Caco-2 (cell line): ENCODE measurements at regions not wholly inside any gene's neighbourhood (a gene's known extent, or its start where the extent isn't known, plus 50 kb on each side); places are given as distances from the start of the nearest gene placed in this dataset.

Experiments
- BruUV-seq: library from RNA; stranded (reverse); fragments of 400-500 nt; replicated peaks from 2 replicates; lab custom pipeline; 2021; lab: Mats Ljungman, UMichigan
- CTCF ChIA-PET: fragments of 300-600 bp; sonication (Branson Sonifier 250); formaldehyde crosslinking; loops from one replicate; lab custom pipeline; 2022; ENCODE audit warnings: antibody characterized with exemption; lab: Charles Lee
- POLR2A ChIA-PET: fragments of 300-600 bp; sonication (Branson Sonifier 250); formaldehyde crosslinking; loops from one replicate; lab custom pipeline; 2022; ENCODE audit warnings: antibody characterized with exemption; lab: Charles Lee
- DNase-seq, 2 experiments: peaks; one replicate each; pipeline versions ENCODE4 v3.0.0 to v3.0.0-alpha.2; 2020 to 2022
- H3K27me3 ChIP-seq: replicated peaks from 2 replicates; pipeline ENCODE4 v1.6.0; 2011; ENCODE audit warnings: low read length; ENCODE audit not compliant: control insufficient read depth, insufficient read depth
- H3K36me3 ChIP-seq: 2 replicates; pipeline ENCODE4 v1.5.1; 2011; ENCODE audit warnings: low read length; ENCODE audit not compliant: control insufficient read depth, insufficient read depth
- H3K4me1 ChIP-seq: fragments of 250-450 bp; sonication (Bioruptor Pico); 2 replicates; pipeline ENCODE4 v1.5.1; 2020; ENCODE audit warnings: mild to moderate bottlenecking
- H3K4me3 ChIP-seq: 2 replicates; pipeline ENCODE4 v1.5.1; 2011; ENCODE audit warnings: low read depth, mild to moderate bottlenecking, control low read depth, low read length
- H3K9me3 ChIP-seq: fragments of 250-450 bp; sonication (Bioruptor Pico); 2 replicates; pipeline ENCODE4 v1.5.1; 2020; ENCODE audit warnings: mild to moderate bottlenecking, moderate library complexity
- H3K27ac Mint-ChIP-seq: one replicate; pipeline ENCODE4 v1.8.0; 2022; ENCODE audit warnings: mixed read lengths; ENCODE audit not compliant: unreplicated experiment
- H3K27me3 Mint-ChIP-seq: one replicate; pipeline ENCODE4 v1.8.0; 2022; ENCODE audit warnings: mixed read lengths; ENCODE audit not compliant: insufficient read depth, unreplicated experiment
- H3K36me3 Mint-ChIP-seq: one replicate; pipeline ENCODE4 v1.8.0; 2022; ENCODE audit warnings: mild to moderate bottlenecking, mixed read lengths; ENCODE audit not compliant: insufficient read depth, unreplicated experiment
- H3K4me1 Mint-ChIP-seq: one replicate; pipeline ENCODE4 v1.8.0; 2022; ENCODE audit warnings: low read depth, mixed read lengths; ENCODE audit not compliant: unreplicated experiment
- H3K4me3 Mint-ChIP-seq: one replicate; pipeline ENCODE4 v1.8.0; 2022; ENCODE audit warnings: mild to moderate bottlenecking, moderate library complexity, mixed read lengths; ENCODE audit not compliant: unreplicated experiment
- H3K9me3 Mint-ChIP-seq: one replicate; pipeline ENCODE4 v1.8.0; 2022; ENCODE audit warnings: mixed read lengths; ENCODE audit not compliant: unreplicated experiment
- intact Hi-C: fragments of 100-400 bp; cut with micrococcal nuclease; formaldehyde crosslinking; loops from one replicate; pipeline ENCODE4 v1.10.0; 2022; ENCODE audit not compliant: unreplicated experiment
- TF ChIP-seq, protein P1 (sequence below), 2 experiments: fragments of 200-600 bp in 1 of 2; IDR thresholded peaks; 1 replicate in 1 of 2; 2 replicates in 1 of 2; pipeline versions ENCODE4 v1.5.1 to v1.8.0; 2011 to 2022; ENCODE audit warnings: antibody characterized with exemption in 1 of 2, control low read depth in 1 of 2, inconsistent platforms in 1 of 2, low read depth in 1 of 2, low read length in 1 of 2, mild to moderate bottlenecking in 1 of 2, moderate library complexity in 1 of 2; ENCODE audit not compliant: insufficient read depth in 1 of 2, severe bottlenecking in 1 of 2, unreplicated experiment in 1 of 2

DNA sequence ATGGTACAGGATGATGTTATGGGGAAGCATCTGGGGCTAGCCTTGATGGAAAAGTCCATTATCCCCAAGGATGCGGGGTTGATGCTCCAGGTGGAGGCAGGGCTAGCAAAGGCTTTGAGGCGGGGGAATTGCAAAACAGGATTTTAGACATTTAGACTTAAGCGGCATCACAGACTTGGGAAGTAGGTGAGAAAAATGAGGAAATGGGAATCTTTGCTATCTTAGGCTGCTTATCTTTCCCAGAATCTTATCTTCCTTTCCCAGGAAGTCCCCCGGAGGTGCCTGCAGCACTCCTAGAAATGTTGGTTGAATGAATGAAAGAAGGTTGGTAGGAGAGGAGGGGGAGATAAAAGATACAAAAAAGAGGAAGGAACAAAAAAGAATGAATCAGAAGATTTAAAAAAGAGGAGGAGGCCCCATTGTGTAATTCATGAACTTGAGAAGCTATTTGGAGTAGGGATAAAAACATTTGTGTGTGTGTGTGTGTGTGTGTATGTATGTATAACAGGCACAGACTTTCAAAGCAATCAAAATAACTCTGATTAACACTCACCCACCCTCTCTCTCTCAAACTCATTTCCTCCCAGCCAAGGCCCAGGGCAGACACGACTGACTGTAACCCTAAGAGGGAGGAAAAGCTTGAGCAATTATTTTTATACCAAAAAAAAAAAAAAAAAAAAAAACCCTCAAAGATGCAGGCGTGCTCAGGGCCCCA, 62.5 kb upstream of the TBX3 start:
- TF ChIP-seq, protein P1, sequence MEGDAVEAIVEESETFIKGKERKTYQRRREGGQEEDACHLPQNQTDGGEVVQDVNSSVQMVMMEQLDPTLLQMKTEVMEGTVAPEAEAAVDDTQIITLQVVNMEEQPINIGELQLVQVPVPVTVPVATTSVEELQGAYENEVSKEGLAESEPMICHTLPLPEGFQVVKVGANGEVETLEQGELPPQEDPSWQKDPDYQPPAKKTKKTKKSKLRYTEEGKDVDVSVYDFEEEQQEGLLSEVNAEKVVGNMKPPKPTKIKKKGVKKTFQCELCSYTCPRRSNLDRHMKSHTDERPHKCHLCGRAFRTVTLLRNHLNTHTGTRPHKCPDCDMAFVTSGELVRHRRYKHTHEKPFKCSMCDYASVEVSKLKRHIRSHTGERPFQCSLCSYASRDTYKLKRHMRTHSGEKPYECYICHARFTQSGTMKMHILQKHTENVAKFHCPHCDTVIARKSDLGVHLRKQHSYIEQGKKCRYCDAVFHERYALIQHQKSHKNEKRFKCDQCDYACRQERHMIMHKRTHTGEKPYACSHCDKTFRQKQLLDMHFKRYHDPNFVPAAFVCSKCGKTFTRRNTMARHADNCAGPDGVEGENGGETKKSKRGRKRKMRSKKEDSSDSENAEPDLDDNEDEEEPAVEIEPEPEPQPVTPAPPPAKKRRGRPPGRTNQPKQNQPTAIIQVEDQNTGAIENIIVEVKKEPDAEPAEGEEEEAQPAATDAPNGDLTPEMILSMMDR (IDR thresholded peaks at IDR 0.05; ENCODE audit: insufficient read depth in 1 of 2, low read depth in 1 of 2, low read length in 1 of 2, severe bottlenecking in 1 of 2, unreplicated experiment in 1 of 2) = no peak
- H3K36me3 Mint-ChIP-seq = no peaks in the 10 kb centered on the region
- H3K27ac Mint-ChIP-seq = no peak overlapping the region
- H3K9me3 Mint-ChIP-seq = no peaks in the 10 kb centered on the region
- H3K4me3 Mint-ChIP-seq = no peak overlapping the region
- Histone ChIP-seq H3K36me3 (no peaks in the 10 kb centered on the region), H3K4me3 (no peak overlapping the region), H3K27me3 (no peaks in the 10 kb centered on the region), H3K4me1 (no peaks in the 10 kb centered on the region), H3K9me3 (no peaks in the 10 kb centered on the region)
- CTCF ChIA-PET = no interaction called here
- intact Hi-C loops = no loop called here
- DNase-seq = no peak
- POLR2A ChIA-PET = no interaction called here
- H3K27me3 Mint-ChIP-seq = no peaks in the 10 kb centered on the region
- peaks cover 7% of the 10 kb centered on the region for H3K4me1 Mint-ChIP-seq
- no TSS peak for BruUV-seq

DNA sequence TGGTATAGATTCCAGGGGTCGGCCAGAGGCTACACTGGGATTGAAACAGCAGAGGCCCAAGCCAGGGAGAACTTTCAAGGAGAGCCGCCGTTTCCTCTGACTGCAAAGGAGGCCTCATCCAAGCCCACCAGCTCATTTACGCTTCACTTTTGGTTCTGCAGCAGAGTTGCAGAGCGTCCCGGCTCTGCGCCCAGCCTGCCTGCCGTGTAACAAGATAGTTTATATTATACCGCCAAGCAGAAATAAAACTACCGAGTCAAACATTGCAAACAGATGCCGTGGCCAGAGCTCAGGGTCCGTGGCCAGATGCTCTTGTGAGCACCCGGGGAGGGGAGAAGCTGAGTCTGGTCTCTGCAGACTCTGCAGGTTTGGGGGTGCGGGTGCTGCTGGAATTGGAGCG, 60.7 kb upstream of the TBX3 start:
- no peak overlapping the region for H3K4me3 Mint-ChIP-seq
- TF ChIP-seq, protein P1 (IDR thresholded peaks at IDR 0.05; ENCODE audit: insufficient read depth in 1 of 2, low read depth in 1 of 2, low read length in 1 of 2, severe bottlenecking in 1 of 2, unreplicated experiment in 1 of 2) = no peak
- H3K27me3 Mint-ChIP-seq = no peaks in the 10 kb centered on the region
- CTCF ChIA-PET = interaction anchor here (0.6 kb wide), 1 partner anchor 42 kb away, joined by 11 read pairs; no protein-coding TSS in a partner anchor
- Histone ChIP-seq H3K4me1 (no peaks in the 10 kb centered on the region), H3K27me3 (no peaks in the 10 kb centered on the region), H3K36me3 (no peaks in the 10 kb centered on the region), H3K9me3 (no peaks in the 10 kb centered on the region), H3K4me3 (no peak overlapping the region)
- POLR2A ChIA-PET = no interaction called here
- no TSS peak for BruUV-seq
- intact Hi-C loops = no loop called here
- no peak overlapping the region for H3K27ac Mint-ChIP-seq
- H3K9me3 Mint-ChIP-seq = no peaks in the 10 kb centered on the region
- no peak for DNase-seq
- peaks cover 7% of the 10 kb centered on the region for H3K4me1 Mint-ChIP-seq
- no peaks in the 10 kb centered on the region for H3K36me3 Mint-ChIP-seq

DNA sequence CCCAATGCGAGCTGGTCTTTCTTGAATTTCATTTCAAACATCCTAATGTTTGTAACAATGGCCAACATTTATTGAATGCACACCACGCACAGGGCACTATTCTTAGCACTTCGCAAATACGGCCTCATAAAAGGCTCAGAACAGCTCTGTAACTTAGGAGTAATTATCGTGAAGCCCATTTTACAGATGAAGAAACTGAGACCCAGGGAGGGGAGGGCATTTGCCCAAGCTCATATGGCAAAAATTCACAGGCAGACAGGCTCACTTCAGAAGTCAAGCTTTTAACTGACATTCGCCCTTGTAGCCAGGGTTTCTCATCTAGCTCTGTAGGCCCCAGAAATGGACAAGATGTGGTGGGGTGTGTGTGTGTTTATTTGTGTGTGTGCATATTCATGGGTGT, 60.3 kb upstream of the TBX3 start:
- no peak overlapping the region for H3K4me3 Mint-ChIP-seq

More for the DNA sequence above, 60.3 kb upstream of the TBX3 start:
- Mint-ChIP-seq H3K27ac (no peak overlapping the region), H3K4me1 (peaks cover 7% of the 10 kb centered on the region), H3K36me3 (no peaks in the 10 kb centered on the region), H3K9me3 (no peaks in the 10 kb centered on the region), H3K27me3 (no peaks in the 10 kb centered on the region)
- POLR2A ChIA-PET = interaction anchor here (0.6 kb wide), 1 partner anchor 830 kb away, joined by 3 read pairs; no protein-coding TSS in a partner anchor
- Histone ChIP-seq H3K9me3 (no peaks in the 10 kb centered on the region), H3K36me3 (no peaks in the 10 kb centered on the region), H3K4me3 (no peak overlapping the region), H3K27me3 (no peaks in the 10 kb centered on the region), H3K4me1 (no peaks in the 10 kb centered on the region)
- BruUV-seq = no TSS peak
- CTCF ChIA-PET = interaction anchor here (0.6 kb wide), 1 partner anchor 41 kb away, joined by 11 read pairs; no protein-coding TSS in a partner anchor
- intact Hi-C loops = no loop called here
- TF ChIP-seq, protein P1 (IDR thresholded peaks at IDR 0.05; ENCODE audit: insufficient read depth in 1 of 2, low read depth in 1 of 2, low read length in 1 of 2, severe bottlenecking in 1 of 2, unreplicated experiment in 1 of 2) = no peak
- DNase-seq = no peak
